ACC112 (cell line): ENCODE measurements at regions not wholly inside any gene's neighbourhood (a gene's known extent, or its start where the extent isn't known, plus 50 kb on each side); places are given as distances from the start of the nearest gene placed in this dataset.

ENCODE experiments used
- H2AFZ ChIP-seq: fragments of 200-600 bp; sonication (generic); one replicate; pipeline ENCODE4 v1.6.0; 2017; ENCODE audit warnings: antibody characterized with exemption, low read length; ENCODE audit not compliant: unreplicated experiment
- H3K27ac ChIP-seq: fragments of 200-600 bp; sonication (generic); 2 replicates; pipeline ENCODE4 v1.5.1; 2014; ENCODE audit warnings: low read depth, mild to moderate bottlenecking, antibody characterized with exemption, low read length, moderate library complexity
- H3K27me3 ChIP-seq: fragments of 200-600 bp; sonication (generic); 2 replicates; pipeline ENCODE4 v1.6.1; 2014; ENCODE audit warnings: mild to moderate bottlenecking, antibody characterized with exemption, low read length, moderate library complexity, mixed read lengths; ENCODE audit not compliant: insufficient read depth
- H3K36me3 ChIP-seq: fragments of 200-600 bp; sonication (generic); 2 replicates; pipeline ENCODE4 v1.6.1; 2016; ENCODE audit warnings: mild to moderate bottlenecking, antibody characterized with exemption, low read length, moderate library complexity, mixed read lengths; ENCODE audit not compliant: insufficient read depth
- H3K4me1 ChIP-seq: fragments of 200-600 bp; sonication (generic); one replicate; pipeline ENCODE4 v1.6.1; 2016; ENCODE audit warnings: low read length, mixed read lengths; ENCODE audit not compliant: insufficient read depth, unreplicated experiment, control insufficient read depth
- H3K4me3 ChIP-seq: fragments of 200-600 bp; sonication (generic); 2 replicates; pipeline ENCODE4 v1.5.1; 2014; ENCODE audit warnings: mild to moderate bottlenecking, low read depth, low read length
- H3K79me2 ChIP-seq: fragments of 200-600 bp; sonication (generic); one replicate; pipeline ENCODE4 v1.6.0; 2016; ENCODE audit warnings: low read length; ENCODE audit not compliant: control insufficient read depth, unreplicated experiment, insufficient read depth

DNA sequence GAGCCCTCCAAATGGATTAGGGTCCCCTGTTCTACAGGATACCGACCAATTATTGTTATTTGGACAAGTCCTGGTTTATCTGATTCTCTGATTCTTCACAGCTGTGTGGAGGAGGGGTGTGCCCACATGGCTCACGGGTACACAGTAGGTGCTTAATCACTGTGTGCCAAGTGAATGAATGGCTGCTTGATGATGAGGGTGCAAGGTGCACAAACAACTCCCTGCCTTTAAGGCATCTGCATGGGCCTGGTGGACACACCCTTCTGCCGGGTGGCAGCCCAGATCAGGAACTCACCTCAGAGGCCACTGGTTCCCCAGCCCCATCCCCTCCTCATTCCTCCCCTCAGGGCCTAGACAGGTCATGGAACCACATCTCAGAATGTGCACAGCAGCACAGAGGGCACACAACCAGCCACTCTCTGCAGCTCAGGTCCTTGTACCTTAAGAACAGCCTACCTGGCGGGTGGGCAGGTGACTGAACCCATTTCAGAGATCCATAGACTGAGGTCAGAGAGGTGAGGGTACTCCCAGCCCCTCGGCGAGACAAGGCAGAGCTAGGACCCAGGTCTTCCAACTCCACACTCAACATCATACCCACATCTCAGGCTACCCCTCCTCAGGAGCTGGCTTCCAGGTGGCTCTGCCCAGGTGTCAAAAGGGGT is 50.3 kb downstream of the SHANK2 start:
- Histone ChIP-seq H3K27me3 (no peaks in the 10 kb centered on the region), H3K4me3 (no peak overlapping the region), H3K36me3 (no peaks in the 10 kb centered on the region), H3K27ac (no peak overlapping the region), H3K79me2 (no peaks in the 10 kb centered on the region), H2AFZ (no peak overlapping the region), H3K4me1 (no peaks in the 10 kb centered on the region)

DNA sequence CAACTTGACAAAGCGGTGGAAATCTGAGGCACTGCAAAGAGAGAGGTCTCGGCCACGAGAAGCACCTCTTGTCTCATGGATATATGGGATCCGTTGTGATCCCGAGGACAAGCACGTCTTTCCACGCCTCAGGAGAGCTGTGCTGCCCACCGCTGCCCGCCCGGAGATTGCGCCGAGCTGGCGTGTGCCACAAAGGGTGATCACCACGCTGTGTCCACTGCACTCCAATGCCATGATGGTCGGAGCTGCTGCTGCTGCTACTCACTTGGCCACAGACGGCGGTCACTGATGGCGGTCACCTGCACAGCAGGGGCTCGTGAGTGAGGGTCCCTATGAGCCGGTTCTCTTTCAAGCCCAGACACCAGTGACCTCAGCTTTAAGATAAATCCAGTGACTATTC is 51.1 kb downstream of the SHANK2 start:
- H2AFZ ChIP-seq = no peak overlapping the region
- H3K36me3 ChIP-seq = no peaks in the 10 kb centered on the region
- no peaks in the 10 kb centered on the region for H3K27me3 ChIP-seq
- no peak overlapping the region for H3K27ac ChIP-seq
- no peaks in the 10 kb centered on the region for H3K4me1 ChIP-seq
- H3K79me2 ChIP-seq = no peaks in the 10 kb centered on the region
- no peak overlapping the region for H3K4me3 ChIP-seq

DNA sequence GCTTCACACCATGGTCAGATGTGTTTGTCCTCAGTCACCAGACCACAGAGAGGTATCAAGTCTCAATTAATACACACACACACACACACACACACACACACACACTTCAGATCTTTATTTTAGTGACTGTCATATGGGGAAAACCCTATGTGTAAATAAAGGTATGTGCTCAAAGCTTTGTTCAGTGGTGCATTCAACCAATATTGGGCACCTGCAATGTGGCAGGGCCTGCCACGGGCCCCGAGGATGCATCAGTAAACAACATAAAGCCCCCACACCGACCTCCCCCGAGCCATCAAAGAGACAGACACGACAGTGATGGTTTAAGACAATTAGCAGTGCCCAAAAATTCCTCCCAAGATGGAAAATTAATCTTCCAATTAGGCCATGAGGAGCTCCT is 51.6 kb downstream of the SHANK2 start:
- no peak overlapping the region for H3K4me3 ChIP-seq
- H2AFZ ChIP-seq = no peak overlapping the region
- no peaks in the 10 kb centered on the region for H3K36me3 ChIP-seq
- no peaks in the 10 kb centered on the region for H3K4me1 ChIP-seq
- no peak overlapping the region for H3K27ac ChIP-seq
- no peaks in the 10 kb centered on the region for H3K27me3 ChIP-seq
- no peaks in the 10 kb centered on the region for H3K79me2 ChIP-seq

DNA sequence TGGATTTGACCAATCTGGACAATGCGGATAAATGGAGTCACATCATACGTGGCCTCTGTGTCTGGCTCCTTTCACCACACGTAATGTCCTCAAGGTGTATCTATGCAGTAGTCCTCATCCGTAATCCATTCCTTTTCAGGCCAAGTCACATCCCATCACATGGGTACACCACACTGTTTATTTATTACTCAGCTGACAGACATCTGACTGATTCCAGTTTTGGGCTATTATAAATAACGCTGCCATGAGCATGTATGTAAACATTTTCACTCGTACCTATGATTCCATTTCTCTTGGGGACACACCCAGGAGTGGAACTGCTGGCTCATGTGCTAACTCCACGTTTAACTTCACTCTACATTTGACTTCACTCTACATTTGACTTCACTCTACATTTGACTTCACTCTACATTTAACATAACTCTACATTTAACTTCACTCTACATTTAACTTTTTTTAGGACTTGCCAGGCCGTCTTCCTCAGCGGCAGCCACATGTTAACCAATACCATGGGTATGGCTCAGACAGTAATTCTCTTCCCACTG is 52.1 kb downstream of the SHANK2 start:
- Histone ChIP-seq H2AFZ (no peak overlapping the region), H3K4me1 (no peaks in the 10 kb centered on the region), H3K79me2 (no peaks in the 10 kb centered on the region), H3K4me3 (no peak overlapping the region), H3K36me3 (no peaks in the 10 kb centered on the region), H3K27me3 (no peaks in the 10 kb centered on the region), H3K27ac (no peak overlapping the region)

DNA sequence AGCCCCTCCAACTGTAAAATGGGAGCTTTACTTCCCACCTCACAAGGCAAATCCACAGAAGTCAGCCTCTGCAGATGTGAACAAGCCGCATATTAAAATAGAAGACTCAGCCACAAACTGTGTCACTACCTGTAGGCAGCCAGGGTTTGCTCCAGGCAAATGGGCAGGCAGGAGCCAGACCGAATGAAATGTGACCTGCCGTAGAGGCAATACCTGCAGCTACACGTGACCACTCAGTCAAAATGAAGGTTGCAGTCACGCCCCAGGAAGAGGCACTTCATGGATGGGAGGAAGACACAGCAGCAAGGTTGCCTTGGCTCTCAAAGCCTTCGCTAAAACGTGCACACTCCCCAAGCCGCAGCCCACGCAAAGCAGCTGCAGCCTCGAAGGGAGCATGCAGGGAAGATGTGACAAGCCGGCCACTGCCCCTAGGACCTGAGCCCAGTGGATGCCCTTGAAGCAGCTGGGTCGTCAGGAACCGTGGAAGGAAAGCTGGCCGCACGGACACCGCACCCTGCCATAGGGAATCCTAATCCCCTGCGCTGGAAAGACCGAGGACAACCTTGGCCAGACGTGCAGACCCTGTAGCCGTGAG is 53.1 kb downstream of the SHANK2 start:
- Histone ChIP-seq H2AFZ (no peak overlapping the region), H3K27me3 (no peaks in the 10 kb centered on the region), H3K4me3 (no peak overlapping the region), H3K36me3 (no peaks in the 10 kb centered on the region), H3K79me2 (no peaks in the 10 kb centered on the region), H3K27ac (no peak overlapping the region), H3K4me1 (no peaks in the 10 kb centered on the region)

DNA sequence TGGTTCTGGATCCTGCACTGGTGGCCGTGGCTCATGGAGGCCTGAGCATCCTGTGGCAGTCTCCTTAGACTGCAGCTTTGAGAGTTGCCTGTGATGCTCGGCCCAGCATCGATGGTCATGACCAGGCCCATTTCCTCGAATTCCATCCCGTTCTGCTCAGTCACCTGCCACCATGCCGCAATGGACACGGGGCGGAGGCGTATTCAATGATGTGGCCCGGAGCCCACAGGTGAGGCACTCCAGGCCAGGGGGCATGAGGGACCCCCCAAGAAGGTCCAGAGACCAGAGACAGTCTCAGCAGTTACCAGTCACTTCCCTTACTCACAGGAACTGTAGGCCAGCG is 53.6 kb downstream of the SHANK2 start:
- no peak overlapping the region for H3K4me3 ChIP-seq
- no peaks in the 10 kb centered on the region for H3K4me1 ChIP-seq
- no peaks in the 10 kb centered on the region for H3K79me2 ChIP-seq
- H2AFZ ChIP-seq = no peak overlapping the region
- H3K36me3 ChIP-seq = no peaks in the 10 kb centered on the region
- H3K27ac ChIP-seq = no peak overlapping the region
- no peaks in the 10 kb centered on the region for H3K27me3 ChIP-seq

DNA sequence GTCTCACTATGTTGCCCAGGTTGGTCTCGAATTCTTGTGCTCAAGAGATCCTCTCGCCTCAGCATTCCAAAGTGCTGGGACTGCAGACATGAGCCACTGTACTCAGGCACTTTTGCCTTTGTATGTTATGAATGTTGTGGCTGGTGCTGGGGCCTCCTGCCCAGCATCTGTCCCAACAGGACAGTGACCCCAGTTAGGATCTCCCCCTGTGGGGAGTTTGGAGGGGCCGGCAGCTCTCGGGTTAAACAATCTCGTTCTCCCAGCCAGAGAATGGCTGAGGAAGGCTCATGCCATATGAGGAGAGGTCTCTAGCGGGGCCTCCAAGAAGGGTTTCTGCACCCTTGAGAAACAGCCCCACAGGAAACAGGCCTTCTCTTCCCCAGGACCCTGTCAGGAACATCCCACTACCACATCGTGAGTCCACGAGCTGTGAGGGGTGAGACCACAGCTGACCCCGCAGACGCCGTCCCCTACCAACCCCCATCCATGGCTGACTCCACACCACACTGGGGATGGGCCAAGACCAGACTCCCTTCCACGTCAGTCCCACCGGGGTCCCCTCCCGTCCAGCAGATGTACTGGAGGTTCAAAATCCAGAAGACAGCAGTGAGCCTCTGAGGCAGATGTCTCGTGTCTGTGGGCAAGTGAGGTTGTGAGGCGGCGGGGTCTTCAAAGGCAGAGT is 54.1 kb downstream of the SHANK2 start:
- no peak overlapping the region for H3K4me3 ChIP-seq
- no peaks in the 10 kb centered on the region for H3K27me3 ChIP-seq
- no peak overlapping the region for H3K27ac ChIP-seq
- H2AFZ ChIP-seq = no peak overlapping the region
- no peaks in the 10 kb centered on the region for H3K79me2 ChIP-seq
- H3K36me3 ChIP-seq = no peaks in the 10 kb centered on the region
- no peaks in the 10 kb centered on the region for H3K4me1 ChIP-seq

DNA sequence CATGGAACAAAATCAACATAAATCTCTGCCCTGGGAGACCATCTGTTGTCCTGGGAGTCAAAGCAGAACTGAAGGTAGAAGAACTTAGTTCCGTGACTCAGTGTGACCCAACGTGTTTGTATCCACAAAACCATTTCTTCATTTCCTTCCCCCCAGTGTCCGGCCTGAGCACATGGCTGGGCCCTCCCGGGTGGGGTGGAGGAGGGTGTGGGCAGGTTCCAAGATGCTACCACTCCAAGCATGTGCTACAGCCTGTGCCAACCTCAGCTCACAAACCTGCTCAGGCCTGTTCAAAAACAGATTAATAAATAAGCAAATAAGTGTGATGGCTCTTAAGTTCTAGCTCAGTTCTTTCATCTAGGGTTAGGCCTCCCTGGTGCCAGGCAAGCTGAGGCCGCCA is 55.3 kb downstream of the SHANK2 start:
- Histone ChIP-seq H3K4me3 (no peak overlapping the region), H3K27me3 (no peaks in the 10 kb centered on the region), H3K4me1 (no peaks in the 10 kb centered on the region), H3K36me3 (no peaks in the 10 kb centered on the region), H2AFZ (no peak overlapping the region), H3K79me2 (no peaks in the 10 kb centered on the region), H3K27ac (no peak overlapping the region)

DNA sequence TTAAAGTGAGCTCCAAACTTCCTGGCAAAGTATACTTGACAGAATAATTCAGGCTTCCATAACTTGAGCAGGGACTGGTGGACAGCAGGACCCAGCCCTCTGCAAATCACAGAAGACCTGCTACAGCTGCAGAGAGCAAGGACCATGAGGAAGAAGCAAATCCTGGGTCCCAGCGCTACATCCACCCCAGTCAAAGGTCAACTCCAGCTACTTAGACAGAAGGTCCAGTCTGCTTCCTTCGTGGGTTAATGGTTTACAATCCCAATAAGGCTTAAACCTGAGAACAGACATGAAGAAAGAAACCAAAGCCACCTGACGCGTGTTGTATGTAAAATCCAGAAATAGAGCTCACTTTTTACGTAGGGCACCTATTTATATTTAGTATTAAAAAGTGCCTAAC is 57.7 kb downstream of the SHANK2 start:
- Histone ChIP-seq H3K36me3 (no peaks in the 10 kb centered on the region), H3K27ac (no peak overlapping the region), H3K27me3 (no peaks in the 10 kb centered on the region), H3K79me2 (no peaks in the 10 kb centered on the region), H2AFZ (no peak overlapping the region), H3K4me3 (no peak overlapping the region), H3K4me1 (no peaks in the 10 kb centered on the region)

DNA sequence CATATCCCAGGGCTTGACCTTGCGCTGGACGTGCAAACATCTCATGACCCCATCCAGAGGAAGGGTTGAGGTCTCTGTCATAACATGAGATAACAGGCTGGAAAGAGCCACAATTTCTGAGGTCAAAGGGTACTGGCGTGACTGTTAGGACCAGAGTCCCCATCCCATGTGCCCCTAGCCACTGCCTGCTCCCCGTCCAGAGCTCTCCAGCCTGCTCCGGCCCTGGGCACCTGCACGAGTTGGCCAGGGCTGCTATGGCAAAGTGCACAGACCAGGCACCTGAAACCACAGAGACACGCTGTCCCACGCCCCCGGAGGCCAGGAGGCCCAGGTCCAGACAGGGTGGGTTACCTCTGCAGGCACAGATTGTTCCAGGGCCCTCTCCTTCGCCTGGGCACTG is 58.9 kb downstream of the SHANK2 start:
- Histone ChIP-seq H3K4me1 (no peaks in the 10 kb centered on the region), H2AFZ (no peak overlapping the region), H3K27me3 (no peaks in the 10 kb centered on the region), H3K36me3 (no peaks in the 10 kb centered on the region), H3K27ac (no peak overlapping the region), H3K4me3 (no peak overlapping the region), H3K79me2 (no peaks in the 10 kb centered on the region)

DNA sequence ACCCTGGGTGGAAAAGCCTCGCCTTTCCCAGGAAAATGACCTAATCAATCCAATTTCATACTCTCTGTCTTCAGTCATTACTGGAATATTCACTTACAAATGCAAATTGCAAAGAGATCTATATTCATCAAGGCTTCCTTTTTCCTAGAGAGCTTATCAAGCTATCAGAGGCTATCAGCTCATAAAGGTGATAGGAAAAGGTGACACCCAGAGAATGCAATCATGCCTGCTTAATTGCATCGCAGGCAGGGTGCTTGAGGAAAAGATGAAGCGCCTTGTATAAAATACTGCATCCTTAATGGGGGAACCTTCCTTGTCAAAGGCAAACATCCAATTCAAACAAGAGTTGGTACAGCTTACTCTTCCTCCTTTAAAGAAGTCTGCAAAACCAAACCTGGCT is 59.7 kb downstream of the SHANK2 start:
- no peaks in the 10 kb centered on the region for H3K36me3 ChIP-seq
- H3K79me2 ChIP-seq = no peaks in the 10 kb centered on the region
- H3K4me1 ChIP-seq = no peaks in the 10 kb centered on the region
- H3K27ac ChIP-seq = no peak overlapping the region
- no peak overlapping the region for H2AFZ ChIP-seq
- H3K4me3 ChIP-seq = no peak overlapping the region
- no peaks in the 10 kb centered on the region for H3K27me3 ChIP-seq
